ENCODE measurements at regions not wholly inside any gene's neighbourhood (a gene's known extent, or its start where the extent isn't known, plus 50 kb on each side); places are given as distances from the start of the nearest gene placed in this dataset.

- no peak overlapping the region for H3K27ac Mint-ChIP-seq
- TF ChIP-seq CTCF (IDR thresholded peaks at IDR 0.05; ENCODE audit: unreplicated experiment in 3 of 3) = no peak
- H3K4me3 Mint-ChIP-seq = no peak overlapping the region
- peaks cover 37% of the 10 kb centered on the region for H3K27me3 Mint-ChIP-seq (ENCODE audit: low read depth)
- H3K4me1 Mint-ChIP-seq = peaks cover 7% of the 10 kb centered on the region
- H3K9me3 Mint-ChIP-seq = no peaks in the 10 kb centered on the region
- no peaks in the 10 kb centered on the region for H3K36me3 Mint-ChIP-seq (ENCODE audit: low read depth)
These were observed 253.7 kb upstream of the B3GAT1 start for GRCh38 chr11:134665571-134666270.

- Mint-ChIP-seq H3K27ac (no peak overlapping the region), H3K27me3 (ENCODE audit: low read depth) (peaks cover 34% of the 10 kb centered on the region), H3K9me3 (no peaks in the 10 kb centered on the region), H3K4me3 (no peak overlapping the region), H3K4me1 (peaks cover under 1% of the 10 kb centered on the region), H3K36me3 (ENCODE audit: low read depth) (no peaks in the 10 kb centered on the region)
- no peak for TF ChIP-seq CTCF (IDR thresholded peaks at IDR 0.05; ENCODE audit: unreplicated experiment in 3 of 3)
These were observed 253.1 kb upstream of the B3GAT1 start for GRCh38 chr11:134665188-134665535.

GRCh38 chr11:134664447-134665187 is 252.6 kb upstream of the B3GAT1 start:
- Mint-ChIP-seq H3K27ac (no peak overlapping the region), H3K4me3 (no peak overlapping the region), H3K27me3 (ENCODE audit: low read depth) (peaks cover 32% of the 10 kb centered on the region), H3K36me3 (ENCODE audit: low read depth) (no peaks in the 10 kb centered on the region), H3K9me3 (no peaks in the 10 kb centered on the region), H3K4me1 (no peaks in the 10 kb centered on the region)
- no peak for TF ChIP-seq CTCF (IDR thresholded peaks at IDR 0.05; ENCODE audit: unreplicated experiment in 3 of 3)

GRCh38 chr11:134663506-134664313 is 251.7 kb upstream of the B3GAT1 start:
- H3K27me3 Mint-ChIP-seq (ENCODE audit: low read depth) = peaks cover 32% of the 10 kb centered on the region
- no peak overlapping the region for H3K27ac Mint-ChIP-seq
- H3K4me3 Mint-ChIP-seq = no peak overlapping the region
- no peaks in the 10 kb centered on the region for H3K4me1 Mint-ChIP-seq
- TF ChIP-seq CTCF (IDR thresholded peaks at IDR 0.05; ENCODE audit: unreplicated experiment in 3 of 3) = no peak
- H3K36me3 Mint-ChIP-seq (ENCODE audit: low read depth) = no peaks in the 10 kb centered on the region
- H3K9me3 Mint-ChIP-seq = no peaks in the 10 kb centered on the region

GRCh38 chr11:134662629-134663360 is 250.8 kb upstream of the B3GAT1 start:
- H3K36me3 Mint-ChIP-seq (ENCODE audit: low read depth) = no peaks in the 10 kb centered on the region
- H3K4me3 Mint-ChIP-seq = no peak overlapping the region
- peaks cover 27% of the 10 kb centered on the region for H3K27me3 Mint-ChIP-seq (ENCODE audit: low read depth)
- H3K9me3 Mint-ChIP-seq = no peaks in the 10 kb centered on the region
- TF ChIP-seq CTCF (IDR thresholded peaks at IDR 0.05; ENCODE audit: unreplicated experiment in 3 of 3) = no peak
- no peak overlapping the region for H3K27ac Mint-ChIP-seq
- no peaks in the 10 kb centered on the region for H3K4me1 Mint-ChIP-seq

Measured in nephron (organoid).